GM18909 (cell line): ENCODE measurements at regions not wholly inside any gene's neighbourhood (a gene's known extent, or its start where the extent isn't known, plus 50 kb on each side); places are given as distances from the start of the nearest gene placed in this dataset.

Source experiments
- ATAC-seq: cut with Tn5 transposase; IDR thresholded peaks from one replicate; pipeline ENCODE4 v1.9.1; 2021; ENCODE audit warnings: mild to moderate bottlenecking; ENCODE audit not compliant: unreplicated experiment, poor library complexity

- no peak for ATAC-seq
These were observed 88.5 kb upstream of the PFN2 start for GRCh38 chr3:150059241-150059640.

- ATAC-seq: no peak
These were observed 86.5 kb upstream of the PFN2 start for GRCh38 chr3:150057227-150057626.

- no peak for ATAC-seq
These were observed 84.6 kb upstream of the PFN2 start for GRCh38 chr3:150055332-150055731.

GRCh38 chr3:150054635-150055034, 83.9 kb upstream of the PFN2 start:
- ATAC-seq: no peak

- no peak for ATAC-seq
These were observed 79.8 kb upstream of the PFN2 start for GRCh38 chr3:150050510-150050909.

GRCh38 chr3:150049317-150049716, 78.6 kb upstream of the PFN2 start:
- ATAC-seq: no peak

- no peak for ATAC-seq
These were observed 71.2 kb upstream of the PFN2 start for GRCh38 chr3:150041877-150042276.

GRCh38 chr3:150040097-150040496, 69.4 kb upstream of the PFN2 start:
- ATAC-seq: no peak

- ATAC-seq: no peak
These were observed 68.1 kb upstream of the PFN2 start for GRCh38 chr3:150038830-150039229.

GRCh38 chr3:150036780-150037179, 66.1 kb upstream of the PFN2 start:
- no peak for ATAC-seq

GRCh38 chr3:150035910-150036612, 65.4 kb upstream of the PFN2 start:
- ATAC-seq: no peak

GRCh38 chr3:150035301-150035779, 64.6 kb upstream of the PFN2 start:
- no peak for ATAC-seq

- no peak for ATAC-seq
These were observed 63.0 kb upstream of the PFN2 start for GRCh38 chr3:150033721-150034120.

- no peak for ATAC-seq
These were observed 60.1 kb upstream of the PFN2 start for GRCh38 chr3:150030841-150031240.

GRCh38 chr3:150023239-150023636, 52.5 kb upstream of the PFN2 start:
- no peak for ATAC-seq

- peak; percentile 80 for ATAC-seq
These were observed 51.9 kb upstream of the PFN2 start for GRCh38 chr3:150022381-150023238.

GRCh38 chr3:150020527-150020926, 49.8 kb upstream of the PFN2 start:
- no peak for ATAC-seq
